ENCODE measurements at regions not wholly inside any gene's neighbourhood (a gene's known extent, or its start where the extent isn't known, plus 50 kb on each side); places are given as distances from the start of the nearest gene placed in this dataset.

GRCh38 chr9:626596-626995 lies 214.9 kb upstream of the DMRT1 start:
- no peak for TF ChIP-seq CTCF (IDR thresholded peaks at IDR 0.05)
- no peak for TF ChIP-seq EZH2 (IDR thresholded peaks at IDR 0.05)
- TF ChIP-seq EZH2phosphoT487 (IDR thresholded peaks at IDR 0.05) = no peak
